ENCODE measurements at regions not wholly inside any gene's neighbourhood (a gene's known extent, or its start where the extent isn't known, plus 50 kb on each side); places are given as distances from the start of the nearest gene placed in this dataset.

DNA sequence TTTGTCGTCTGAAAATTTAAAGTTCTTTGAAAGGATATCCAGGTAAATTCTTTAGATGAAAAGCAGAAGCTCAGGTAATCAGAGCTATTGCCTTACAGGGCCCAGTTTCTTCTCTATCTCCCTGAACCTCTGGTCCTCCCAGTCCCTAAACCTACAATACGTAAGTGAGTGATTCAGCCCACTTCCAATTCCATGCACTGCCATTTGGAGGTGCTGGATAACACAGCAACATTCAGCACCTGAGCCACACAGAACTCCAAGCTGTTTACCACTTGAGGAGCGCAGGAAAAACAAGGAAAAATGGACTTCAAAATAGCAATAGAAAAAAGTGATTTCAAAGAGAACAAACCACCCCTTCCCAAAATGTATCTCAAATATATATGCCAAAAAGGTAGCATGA lies 105.0 kb upstream of the DNAJC10 start:
- TF ChIP-seq ZFP36 (IDR thresholded peaks at IDR 0.05; ENCODE audit: low read depth, low read length, partially characterized antibody) (no peak), NR3C1 (CRISPR knock-in tag; IDR thresholded peaks at IDR 0.05) (no peak), ATF1 (CRISPR knock-in tag; IDR thresholded peaks at IDR 0.05) (no peak), ATF1 (tag; IDR thresholded peaks at IDR 0.05) (no peak), EZH2 (IDR thresholded peaks at IDR 0.05; ENCODE audit: borderline replicate concordance, low read depth, low read length) (no peak), TAF1 (IDR thresholded peaks at IDR 0.05; ENCODE audit: control insufficient read depth, extremely low read depth, insufficient read depth, low read length, severe bottlenecking) (no peak), E2F4 (CRISPR knock-in tag; IDR thresholded peaks at IDR 0.05; ENCODE audit: low read depth) (no peak), MAFK (IDR thresholded peaks at IDR 0.05; ENCODE audit: low read length) (no peak), ZNF561 (CRISPR knock-in tag; conservative IDR thresholded peaks at IDR 0.05) (no peak)
- TF ChIP-seq, protein P1, sequence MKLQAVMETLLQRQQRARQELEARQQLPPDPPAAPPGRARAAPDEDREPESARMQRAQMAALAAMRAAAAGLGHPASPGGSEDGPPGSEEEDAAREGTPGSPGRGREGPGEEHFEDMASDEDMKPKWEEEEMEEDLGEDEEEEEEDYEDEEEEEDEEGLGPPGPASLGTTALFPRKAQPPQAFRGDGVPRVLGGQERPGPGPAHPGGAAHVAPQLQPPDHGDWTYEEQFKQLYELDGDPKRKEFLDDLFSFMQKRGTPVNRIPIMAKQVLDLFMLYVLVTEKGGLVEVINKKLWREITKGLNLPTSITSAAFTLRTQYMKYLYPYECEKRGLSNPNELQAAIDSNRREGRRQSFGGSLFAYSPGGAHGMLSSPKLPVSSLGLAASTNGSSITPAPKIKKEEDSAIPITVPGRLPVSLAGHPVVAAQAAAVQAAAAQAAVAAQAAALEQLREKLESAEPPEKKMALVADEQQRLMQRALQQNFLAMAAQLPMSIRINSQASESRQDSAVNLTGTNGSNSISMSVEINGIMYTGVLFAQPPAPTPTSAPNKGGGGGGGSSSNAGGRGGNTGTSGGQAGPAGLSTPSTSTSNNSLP (IDR thresholded peaks at IDR 0.05; ENCODE audit: borderline replicate concordance, low read depth, low read length): no peak

Data from K562 (cell line).